PC-3 (cell line): ENCODE measurements at regions not wholly inside any gene's neighbourhood (a gene's known extent, or its start where the extent isn't known, plus 50 kb on each side); places are given as distances from the start of the nearest gene placed in this dataset.

Experiments
- ATAC-seq: fragments of 200-7000 bp; cut with Tn5 transposase; 2 replicates; pipeline ENCODE4 v1.9.1; 2020; ENCODE audit warnings: mild to moderate bottlenecking, moderate library complexity
- BruUV-seq: library from RNA; stranded (reverse); fragments of 400-500 nt; replicated peaks from 2 replicates; lab custom pipeline; 2021; lab: Mats Ljungman, UMichigan
- CTCF ChIA-PET: fragments of 300-600 bp; sonication (Branson Sonifier 250); formaldehyde crosslinking; loops from one replicate; lab custom pipeline; 2022; ENCODE audit warnings: antibody characterized with exemption; lab: Charles Lee
- POLR2A ChIA-PET: fragments of 300-600 bp; sonication (Branson Sonifier 250); formaldehyde crosslinking; loops from one replicate; lab custom pipeline; 2022; ENCODE audit warnings: antibody characterized with exemption; ENCODE audit not compliant: unreplicated experiment; lab: Charles Lee
- DNase-seq: peaks from one replicate; pipeline ENCODE4 v3.0.0-alpha.2; 2015
- H2AFZ ChIP-seq: fragments of 300-600 bp; sonication (generic); 2 replicates; pipeline ENCODE4 v1.6.0; 2016; ENCODE audit warnings: antibody characterized with exemption, low read length
- H3F3A ChIP-seq: fragments of 300-600 bp; sonication (generic); one replicate; pipeline ENCODE4 v1.6.0; 2017; ENCODE audit warnings: antibody characterized with exemption, low read length, control low read depth, mild to moderate bottlenecking; ENCODE audit not compliant: unreplicated experiment
- H3K27ac ChIP-seq: fragments of 300-600 bp; sonication (generic); 2 replicates; pipeline ENCODE4 v1.5.1; 2016; ENCODE audit warnings: mild to moderate bottlenecking, low read length
- H3K27me3 ChIP-seq: fragments of 300-600 bp; sonication (generic); 2 replicates; pipeline ENCODE4 v1.6.1; 2016; ENCODE audit warnings: low read length, mixed read lengths
- H3K36me3 ChIP-seq: fragments of 300-600 bp; sonication (generic); 2 replicates; pipeline ENCODE4 v1.6.1; 2016; ENCODE audit warnings: low read depth, mixed run types, low read length, mixed read lengths
- H3K4me1 ChIP-seq: fragments of 300-600 bp; sonication (generic); 2 replicates; pipeline ENCODE4 v1.5.1; 2016; ENCODE audit warnings: low read length; ENCODE audit not compliant: insufficient read depth
- H3K4me2 ChIP-seq: fragments of 300-600 bp; sonication (generic); 2 replicates; pipeline ENCODE4 v1.6.0; 2016; ENCODE audit warnings: low read length
- H3K4me3 ChIP-seq: fragments of 300-600 bp; sonication (generic); 2 replicates; pipeline ENCODE4 v1.5.1; 2016; ENCODE audit warnings: mild to moderate bottlenecking, low read length, mixed read lengths
- H3K79me2 ChIP-seq: fragments of 300-600 bp; sonication (generic); 2 replicates; pipeline ENCODE4 v1.6.1; 2017; ENCODE audit warnings: low read length, mixed read lengths
- H3K9ac ChIP-seq: fragments of 300-600 bp; sonication (generic); 2 replicates; pipeline ENCODE4 v1.6.0; 2016; ENCODE audit warnings: mild to moderate bottlenecking, low read length
- H3K9me2 ChIP-seq: fragments of 300-600 bp; sonication (generic); replicated peaks from 2 replicates; pipeline ENCODE4 v1.6.1; 2016; ENCODE audit warnings: mixed run types, low read length, mixed read lengths
- H3K9me3 ChIP-seq: fragments of 300-600 bp; sonication (generic); 2 replicates; pipeline ENCODE4 v1.6.1; 2016; ENCODE audit warnings: low read length, mixed read lengths
- H4K20me1 ChIP-seq: fragments of 300-600 bp; sonication (generic); 2 replicates; pipeline ENCODE4 v1.6.1; 2016; ENCODE audit warnings: low read length, mixed read lengths
- EZH2 ChIP-seq: fragments of 300-600 bp; sonication (generic); IDR thresholded peaks from one replicate; pipeline ENCODE4 v1.6.1; 2017; ENCODE audit warnings: antibody characterized with exemption, mild to moderate bottlenecking, low read length; ENCODE audit not compliant: unreplicated experiment
- EZH2phosphoT487 ChIP-seq: fragments of 300-600 bp; sonication (generic); IDR thresholded peaks from 2 replicates; pipeline ENCODE4 v1.6.1; 2018; ENCODE audit warnings: mild to moderate bottlenecking, antibody characterized with exemption, low read length, borderline replicate concordance
- intact Hi-C: fragments of 100-400 bp; cut with micrococcal nuclease; formaldehyde crosslinking; loops from 2 replicates; pipeline ENCODE4 v1.9.0; 2023
- TF ChIP-seq, protein P1 (sequence below): fragments of 300-600 bp; sonication (generic); conservative IDR thresholded peaks from 2 replicates; pipeline ENCODE4 v1.5.1; 2017; ENCODE audit warnings: antibody characterized with exemption, low read depth, mild to moderate bottlenecking, low read length

DNA sequence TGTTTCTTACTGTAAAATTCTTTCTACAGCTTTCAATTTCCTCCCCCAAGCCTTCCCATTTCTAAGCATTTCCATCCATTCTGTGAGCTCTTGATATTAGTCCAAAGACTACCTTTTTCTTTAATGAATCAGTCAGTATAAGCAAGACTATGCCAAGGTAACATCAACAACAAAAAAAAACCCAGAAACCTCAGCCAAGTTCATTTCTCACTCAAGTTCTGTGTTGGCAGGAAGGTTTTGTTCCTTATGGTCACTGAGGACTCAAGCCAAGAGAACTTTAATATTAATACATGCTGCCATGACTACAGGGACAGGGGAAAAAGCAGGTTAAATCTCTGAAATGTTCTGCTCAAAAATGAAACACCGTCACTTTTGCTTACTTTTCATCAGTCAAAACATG lies 621.2 kb upstream of the NRP1 start:
- no peaks in the 10 kb centered on the region for H3K27me3 ChIP-seq
- no peak overlapping the region for H3K27ac ChIP-seq
- DNase-seq (peak; percentile 37), ATAC-seq (no peak)
- H3K36me3 ChIP-seq: no peaks in the 10 kb centered on the region
- no peak overlapping the region for H3K4me3 ChIP-seq
- intact Hi-C loops: no loop called here
- H3K9ac ChIP-seq: no peak overlapping the region
- peaks cover 10% of the 10 kb centered on the region; the same call in 1 of the 2 replicates for H3K4me1 ChIP-seq
- peaks cover 5% of the 10 kb centered on the region for H3F3A ChIP-seq
- H4K20me1 ChIP-seq: no peaks in the 10 kb centered on the region
- H2AFZ ChIP-seq: peak overlapping the region; percentile 10; the same call in 1 of the 2 replicates
- ChIA-PET POLR2A (no interaction called here), CTCF (no interaction called here)
- H3K4me2 ChIP-seq: no peak overlapping the region
- TF ChIP-seq, protein P1, sequence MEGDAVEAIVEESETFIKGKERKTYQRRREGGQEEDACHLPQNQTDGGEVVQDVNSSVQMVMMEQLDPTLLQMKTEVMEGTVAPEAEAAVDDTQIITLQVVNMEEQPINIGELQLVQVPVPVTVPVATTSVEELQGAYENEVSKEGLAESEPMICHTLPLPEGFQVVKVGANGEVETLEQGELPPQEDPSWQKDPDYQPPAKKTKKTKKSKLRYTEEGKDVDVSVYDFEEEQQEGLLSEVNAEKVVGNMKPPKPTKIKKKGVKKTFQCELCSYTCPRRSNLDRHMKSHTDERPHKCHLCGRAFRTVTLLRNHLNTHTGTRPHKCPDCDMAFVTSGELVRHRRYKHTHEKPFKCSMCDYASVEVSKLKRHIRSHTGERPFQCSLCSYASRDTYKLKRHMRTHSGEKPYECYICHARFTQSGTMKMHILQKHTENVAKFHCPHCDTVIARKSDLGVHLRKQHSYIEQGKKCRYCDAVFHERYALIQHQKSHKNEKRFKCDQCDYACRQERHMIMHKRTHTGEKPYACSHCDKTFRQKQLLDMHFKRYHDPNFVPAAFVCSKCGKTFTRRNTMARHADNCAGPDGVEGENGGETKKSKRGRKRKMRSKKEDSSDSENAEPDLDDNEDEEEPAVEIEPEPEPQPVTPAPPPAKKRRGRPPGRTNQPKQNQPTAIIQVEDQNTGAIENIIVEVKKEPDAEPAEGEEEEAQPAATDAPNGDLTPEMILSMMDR: no peak
- no peak for TF ChIP-seq EZH2
- TF ChIP-seq EZH2phosphoT487: no peak
- BruUV-seq: no TSS peak
- H3K9me3 ChIP-seq: no peaks in the 10 kb centered on the region
- H3K9me2 ChIP-seq: peaks cover 4% of the 10 kb centered on the region; the same call in 1 of the 2 replicates
- H3K79me2 ChIP-seq: no peaks in the 10 kb centered on the region

- H3K9me2 ChIP-seq: peaks cover 4% of the 10 kb centered on the region
- DNase-seq: peak; percentile 99
- ChIA-PET CTCF (interaction anchor here (0.6 kb wide), 1 partner anchor 884 kb away, joined by 18 read pairs; no protein-coding TSS in a partner anchor), POLR2A (interaction anchor here (0.6 to 0.7 kb wide), 2 partner anchors 593 to 666 kb away, joined by 3 read pairs; no protein-coding TSS in a partner anchor)
- no peak overlapping the region for H3K4me3 ChIP-seq
- H4K20me1 ChIP-seq: no peaks in the 10 kb centered on the region
- H3K36me3 ChIP-seq: no peaks in the 10 kb centered on the region
- no peaks in the 10 kb centered on the region for H3K27me3 ChIP-seq
- peaks cover 5% of the 10 kb centered on the region for H3F3A ChIP-seq
- no TSS peak for BruUV-seq
- H3K79me2 ChIP-seq: no peaks in the 10 kb centered on the region
- intact Hi-C loops: no loop called here
- TF ChIP-seq, protein P1: no peak
- TF ChIP-seq EZH2 (no peak), EZH2phosphoT487 (no peak)
- no peak overlapping the region for H2AFZ ChIP-seq
- no peaks in the 10 kb centered on the region for H3K9me3 ChIP-seq
- H3K4me2 ChIP-seq: 0 out of 2 replicates have a peak overlapping the region, but pooled peaks have one; percentile 1
- peak overlapping the region; percentile 10; the same call in 1 of the 2 replicates for H3K27ac ChIP-seq
- ATAC-seq: peak; percentile 99
- peaks cover 10% of the 10 kb centered on the region; the same call in 1 of the 2 replicates for H3K4me1 ChIP-seq
- H3K9ac ChIP-seq: no peak overlapping the region
Observed at GRCh38 chr10:33952692-33953360, 618.4 kb upstream of the NRP1 start.

GRCh38 chr10:33950206-33950605 lies 615.7 kb upstream of the NRP1 start:
- Histone ChIP-seq H3K36me3 (no peaks in the 10 kb centered on the region), H3K9me3 (no peaks in the 10 kb centered on the region), H3K4me3 (no peak overlapping the region), H3K79me2 (no peaks in the 10 kb centered on the region), H3F3A (peaks cover 5% of the 10 kb centered on the region), H3K9ac (no peak overlapping the region), H2AFZ (no peak overlapping the region), H3K27me3 (no peaks in the 10 kb centered on the region), H3K27ac (no peak overlapping the region), H4K20me1 (no peaks in the 10 kb centered on the region), H3K4me1 (peaks cover 11% of the 10 kb centered on the region), H3K9me2 (peaks cover 4% of the 10 kb centered on the region), H3K4me2 (no peak overlapping the region)
- ChIA-PET POLR2A (interaction anchor here (0.7 kb wide), 1 partner anchor 762 kb away, joined by 11 read pairs; no protein-coding TSS in a partner anchor), CTCF (no interaction called here)
- no TSS peak for BruUV-seq
- DNase-seq (no peak), ATAC-seq (no peak)
- intact Hi-C loops: no loop called here
- TF ChIP-seq EZH2phosphoT487 (no peak), EZH2 (no peak)
- TF ChIP-seq, protein P1: no peak
